MCF 10A (cell line): ENCODE measurements at regions not wholly inside any gene's neighbourhood (a gene's known extent, or its start where the extent isn't known, plus 50 kb on each side); places are given as distances from the start of the nearest gene placed in this dataset.
A peak's percentile ranks its signal among the peaks of the same experiment; 100 is the strongest.

Experiments used
- BruUV-seq: library from RNA; stranded (reverse); fragments of 400-500 nt; replicated peaks from 2 replicates; lab custom pipeline; 2021; lab: Mats Ljungman, UMichigan
- CTCF ChIA-PET: fragments of 300-600 bp; sonication (Branson Sonifier 250); formaldehyde crosslinking; extraction: SDS; loops from one replicate; lab custom pipeline; 2021; ENCODE audit warnings: antibody characterized with exemption, inconsistent platforms; lab: Yijun Ruan, JAX
- POLR2A ChIA-PET: fragments of 300-600, 350-650 bp; sonication (Branson Sonifier 250); formaldehyde crosslinking; extraction: SDS; loops from one replicate; lab custom pipeline; 2020; ENCODE audit warnings: antibody characterized with exemption, inconsistent platforms; lab: Yijun Ruan, JAX
- DNase-seq: peaks from one replicate; pipeline ENCODE4 v3.0.0-alpha.2; 2018; ENCODE audit not compliant: unreplicated experiment
- H3K27ac Mint-ChIP-seq: one replicate; pipeline ENCODE4 v1.8.0; 2022; ENCODE audit warnings: mild to moderate bottlenecking, low read depth, mixed read lengths; ENCODE audit not compliant: unreplicated experiment
- H3K27me3 Mint-ChIP-seq: one replicate; pipeline ENCODE4 v1.8.0; 2022; ENCODE audit warnings: mixed read lengths; ENCODE audit not compliant: insufficient read depth, unreplicated experiment
- H3K36me3 Mint-ChIP-seq: one replicate; pipeline ENCODE4 v1.8.0; 2022; ENCODE audit warnings: mild to moderate bottlenecking, moderate library complexity, mixed read lengths; ENCODE audit not compliant: insufficient read depth, unreplicated experiment
- H3K4me1 Mint-ChIP-seq: one replicate; pipeline ENCODE4 v1.8.0; 2022; ENCODE audit warnings: mixed read lengths; ENCODE audit not compliant: insufficient read depth, unreplicated experiment
- H3K4me3 Mint-ChIP-seq: one replicate; pipeline ENCODE4 v1.8.0; 2022; ENCODE audit warnings: mild to moderate bottlenecking, moderate library complexity, mixed read lengths; ENCODE audit not compliant: unreplicated experiment
- H3K9me3 Mint-ChIP-seq: one replicate; pipeline ENCODE4 v1.8.0; 2022; ENCODE audit warnings: mixed read lengths; ENCODE audit not compliant: unreplicated experiment
- intact Hi-C: fragments of 100-400 bp; cut with micrococcal nuclease; formaldehyde crosslinking; loops from 2 replicates; pipeline ENCODE4 v1.14.1; 2022
- TF ChIP-seq, protein P1 (sequence below): fragments of 200-600 bp; IDR thresholded peaks from one replicate; pipeline ENCODE4 v1.8.0; 2022; ENCODE audit warnings: antibody characterized with exemption, mild to moderate bottlenecking; ENCODE audit not compliant: unreplicated experiment

- POLR2A ChIA-PET: interaction anchor here (0.9 to 8.0 kb wide), 8 partner anchors 10 to 109 kb away, joined by 3 to 114 read pairs (median 15); no protein-coding TSS in a partner anchor
- intact Hi-C loops: no loop called here
- H3K27me3 Mint-ChIP-seq: no peaks in the 10 kb centered on the region
Observed at GRCh38 chr1:8093221-8093980, 67.3 kb upstream of the ERRFI1 start.

DNA sequence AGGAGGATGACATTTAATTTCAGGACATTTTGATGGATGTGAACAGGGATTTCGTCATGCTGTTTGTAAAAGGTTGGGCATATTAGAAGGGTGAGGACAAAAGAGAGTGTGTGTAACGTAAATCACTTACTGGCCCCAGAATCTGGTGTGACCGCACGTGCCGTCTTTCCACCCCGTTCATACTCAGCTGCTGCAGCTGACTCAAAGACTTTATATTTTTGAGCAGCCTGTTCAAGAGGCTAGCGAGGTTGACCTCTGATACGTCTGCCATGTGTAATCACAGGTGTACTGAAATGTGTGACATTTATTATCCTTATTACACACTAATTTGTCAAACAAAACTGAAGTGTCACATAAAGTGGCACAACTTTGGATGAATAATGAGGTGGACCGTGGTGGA lies 66.5 kb upstream of the ERRFI1 start:
- ChIA-PET POLR2A (interaction anchor here (0.6 to 8.0 kb wide), 5 partner anchors 15 to 306 kb away, joined by 3 to 114 read pairs (median 3); no protein-coding TSS in a partner anchor), CTCF (no interaction called here)
- Mint-ChIP-seq H3K27ac (peak overlapping the region; percentile 44), H3K9me3 (no peaks in the 10 kb centered on the region), H3K4me1 (peaks cover 77% of the 10 kb centered on the region), H3K27me3 (no peaks in the 10 kb centered on the region), H3K4me3 (no peak overlapping the region), H3K36me3 (no peaks in the 10 kb centered on the region)
- TF ChIP-seq, protein P1, sequence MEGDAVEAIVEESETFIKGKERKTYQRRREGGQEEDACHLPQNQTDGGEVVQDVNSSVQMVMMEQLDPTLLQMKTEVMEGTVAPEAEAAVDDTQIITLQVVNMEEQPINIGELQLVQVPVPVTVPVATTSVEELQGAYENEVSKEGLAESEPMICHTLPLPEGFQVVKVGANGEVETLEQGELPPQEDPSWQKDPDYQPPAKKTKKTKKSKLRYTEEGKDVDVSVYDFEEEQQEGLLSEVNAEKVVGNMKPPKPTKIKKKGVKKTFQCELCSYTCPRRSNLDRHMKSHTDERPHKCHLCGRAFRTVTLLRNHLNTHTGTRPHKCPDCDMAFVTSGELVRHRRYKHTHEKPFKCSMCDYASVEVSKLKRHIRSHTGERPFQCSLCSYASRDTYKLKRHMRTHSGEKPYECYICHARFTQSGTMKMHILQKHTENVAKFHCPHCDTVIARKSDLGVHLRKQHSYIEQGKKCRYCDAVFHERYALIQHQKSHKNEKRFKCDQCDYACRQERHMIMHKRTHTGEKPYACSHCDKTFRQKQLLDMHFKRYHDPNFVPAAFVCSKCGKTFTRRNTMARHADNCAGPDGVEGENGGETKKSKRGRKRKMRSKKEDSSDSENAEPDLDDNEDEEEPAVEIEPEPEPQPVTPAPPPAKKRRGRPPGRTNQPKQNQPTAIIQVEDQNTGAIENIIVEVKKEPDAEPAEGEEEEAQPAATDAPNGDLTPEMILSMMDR: no peak
- DNase-seq: no peak
- no TSS peak for BruUV-seq
- intact Hi-C loops: no loop called here

More at GRCh38 chr1:8093221-8093980, 67.3 kb upstream of the ERRFI1 start:
- peaks cover 81% of the 10 kb centered on the region for H3K4me1 Mint-ChIP-seq
- H3K27ac Mint-ChIP-seq: peak overlapping the region; percentile 37
- TF ChIP-seq, protein P1: no peak
- no peak overlapping the region for H3K4me3 Mint-ChIP-seq
- CTCF ChIA-PET: interaction anchor here (1.3 kb wide), 1 partner anchor 146 kb away, joined by 3 read pairs; no protein-coding TSS in a partner anchor
- no peaks in the 10 kb centered on the region for H3K9me3 Mint-ChIP-seq
- DNase-seq: no peak
- H3K36me3 Mint-ChIP-seq: no peaks in the 10 kb centered on the region
- BruUV-seq: no TSS peak

- Mint-ChIP-seq H3K4me1 (peaks cover 68% of the 10 kb centered on the region), H3K9me3 (no peaks in the 10 kb centered on the region), H3K36me3 (no peaks in the 10 kb centered on the region), H3K27ac (peak overlapping the region; percentile 91), H3K27me3 (no peaks in the 10 kb centered on the region), H3K4me3 (no peak overlapping the region)
- ChIA-PET POLR2A (interaction anchor here (0.9 to 8.0 kb wide), 4 partner anchors 9 to 106 kb away, joined by 3 to 114 read pairs (median 46); no protein-coding TSS in a partner anchor), CTCF (interaction anchor here (0.6 kb wide), 2 partner anchors 76 to 409 kb away, joined by 4 read pairs; no protein-coding TSS in a partner anchor)
- peak; percentile 29 for DNase-seq
- BruUV-seq: no TSS peak
- TF ChIP-seq, protein P1: no peak
- intact Hi-C loops: no loop called here
Observed at GRCh38 chr1:8091691-8092090, 65.6 kb upstream of the ERRFI1 start.

GRCh38 chr1:8090241-8090702 lies 64.2 kb upstream of the ERRFI1 start:
- H3K36me3 Mint-ChIP-seq: no peaks in the 10 kb centered on the region
- no peaks in the 10 kb centered on the region for H3K27me3 Mint-ChIP-seq
- peaks cover 55% of the 10 kb centered on the region for H3K4me1 Mint-ChIP-seq
- H3K9me3 Mint-ChIP-seq: no peaks in the 10 kb centered on the region
- DNase-seq: peak; percentile 49
- ChIA-PET POLR2A (interaction anchor here (0.5 to 4.8 kb wide), 22 partner anchors 9 to 674 kb away, joined by 3 to 89 read pairs (median 4); no protein-coding TSS in a partner anchor), CTCF (interaction anchor here (0.6 to 0.9 kb wide), 4 partner anchors 13 to 114 kb away, joined by 3 to 4 read pairs (median 4); no protein-coding TSS in a partner anchor)
- TF ChIP-seq, protein P1: no peak
- intact Hi-C loops: no loop called here
- no peak overlapping the region for H3K4me3 Mint-ChIP-seq
- TSS peak; percentile 75 for BruUV-seq
- H3K27ac Mint-ChIP-seq: peak overlapping the region; percentile 91
